ENCODE measurements at regions not wholly inside any gene's neighbourhood (a gene's known extent, or its start where the extent isn't known, plus 50 kb on each side); places are given as distances from the start of the nearest gene placed in this dataset.

DNA sequence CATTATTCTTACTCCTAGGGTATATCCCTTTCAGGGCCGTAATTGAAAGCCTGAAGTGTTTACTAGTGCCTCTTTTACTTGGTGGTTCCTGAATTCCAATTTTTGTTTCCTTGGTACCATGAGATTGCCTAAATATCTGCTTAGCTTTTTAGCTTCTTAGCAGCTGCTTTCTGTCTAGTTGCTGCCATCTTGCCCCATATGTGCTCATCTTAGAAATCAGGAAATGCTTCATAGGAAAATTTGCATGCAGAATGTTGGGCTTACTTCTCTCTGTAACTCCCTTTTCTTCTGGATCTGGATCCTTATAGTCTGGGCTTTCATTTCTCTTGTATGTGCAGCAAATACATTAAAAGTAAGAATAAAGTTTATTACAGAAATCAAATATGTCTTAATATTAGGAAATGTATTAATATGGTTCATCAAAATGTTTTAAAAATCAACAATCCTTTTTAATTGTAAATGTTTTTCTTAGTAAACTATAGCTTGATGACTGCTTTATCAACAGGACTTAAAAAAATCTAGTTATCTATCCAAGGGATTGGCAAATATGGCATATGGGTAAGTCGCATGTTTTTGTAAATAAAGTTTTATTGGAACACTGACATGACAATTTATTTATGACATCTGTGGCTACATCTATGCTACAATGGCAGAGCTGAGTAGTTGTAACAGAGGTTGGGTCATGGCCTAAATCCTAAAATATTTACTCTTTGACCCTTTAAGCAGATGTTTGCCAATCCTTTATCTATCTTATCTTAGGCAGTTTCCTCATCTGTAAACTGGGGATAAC, 73.5 kb upstream of the CDK6 start:
- no peak for TF ChIP-seq ZBTB17 (tag by site-specific recombination; IDR thresholded peaks at IDR 0.05)
- no peak for TF ChIP-seq ZNF830 (tag by site-specific recombination; IDR thresholded peaks at IDR 0.05; ENCODE audit: low read depth)
- TF ChIP-seq, protein P1, sequence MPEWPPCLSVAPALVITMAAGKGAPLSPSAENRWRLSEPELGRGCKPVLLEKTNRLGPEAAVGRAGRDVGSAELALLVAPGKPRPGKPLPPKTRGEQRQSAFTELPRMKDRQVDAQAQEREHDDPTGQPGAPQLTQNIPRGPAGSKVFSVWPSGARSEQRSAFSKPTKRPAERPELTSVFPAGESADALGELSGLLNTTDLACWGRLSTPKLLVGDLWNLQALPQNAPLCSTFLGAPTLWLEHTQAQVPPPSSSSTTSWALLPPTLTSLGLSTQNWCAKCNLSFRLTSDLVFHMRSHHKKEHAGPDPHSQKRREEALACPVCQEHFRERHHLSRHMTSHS (tag by site-specific recombination; IDR thresholded peaks at IDR 0.05), result no peak
